Tibial nerve (tissue), 4 donors: ENCODE measurements at regions not wholly inside any gene's neighbourhood (a gene's known extent, or its start where the extent isn't known, plus 50 kb on each side); places are given as distances from the start of the nearest gene placed in this dataset.

ENCODE experiments used
- EP300 ChIP-seq, 2 donors: sonication (generic); formaldehyde crosslinking; IDR thresholded peaks; one replicate each; pipeline ENCODE4 v1.6.1; 2017; ENCODE audit warnings: antibody characterized with exemption in 2 of 2, mild to moderate bottlenecking in 1 of 2
- POLR2A ChIP-seq, 2 donors: fragments of 450-650 bp; IDR thresholded peaks; one replicate each; pipeline ENCODE4 v1.6.1; 2017; ENCODE audit warnings: antibody characterized with exemption in 2 of 2, mild to moderate bottlenecking in 2 of 2, moderate library complexity in 2 of 2
- TF ChIP-seq, protein P1 (sequence below), 5 experiments: fragments of 200-600 bp in 3 of 5; fragments of 450-650 bp in 2 of 5; sonication (generic) in 3 of 5; IDR thresholded peaks; one replicate each; pipeline ENCODE4 v1.5.1; 2016 to 2019; ENCODE audit warnings: antibody characterized with exemption in 5 of 5, mild to moderate bottlenecking in 3 of 5, moderate library complexity in 2 of 5

- TF ChIP-seq, protein P1, sequence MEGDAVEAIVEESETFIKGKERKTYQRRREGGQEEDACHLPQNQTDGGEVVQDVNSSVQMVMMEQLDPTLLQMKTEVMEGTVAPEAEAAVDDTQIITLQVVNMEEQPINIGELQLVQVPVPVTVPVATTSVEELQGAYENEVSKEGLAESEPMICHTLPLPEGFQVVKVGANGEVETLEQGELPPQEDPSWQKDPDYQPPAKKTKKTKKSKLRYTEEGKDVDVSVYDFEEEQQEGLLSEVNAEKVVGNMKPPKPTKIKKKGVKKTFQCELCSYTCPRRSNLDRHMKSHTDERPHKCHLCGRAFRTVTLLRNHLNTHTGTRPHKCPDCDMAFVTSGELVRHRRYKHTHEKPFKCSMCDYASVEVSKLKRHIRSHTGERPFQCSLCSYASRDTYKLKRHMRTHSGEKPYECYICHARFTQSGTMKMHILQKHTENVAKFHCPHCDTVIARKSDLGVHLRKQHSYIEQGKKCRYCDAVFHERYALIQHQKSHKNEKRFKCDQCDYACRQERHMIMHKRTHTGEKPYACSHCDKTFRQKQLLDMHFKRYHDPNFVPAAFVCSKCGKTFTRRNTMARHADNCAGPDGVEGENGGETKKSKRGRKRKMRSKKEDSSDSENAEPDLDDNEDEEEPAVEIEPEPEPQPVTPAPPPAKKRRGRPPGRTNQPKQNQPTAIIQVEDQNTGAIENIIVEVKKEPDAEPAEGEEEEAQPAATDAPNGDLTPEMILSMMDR (IDR thresholded peaks at IDR 0.05), result no peak
- TF ChIP-seq EP300 (IDR thresholded peaks at IDR 0.05) (no peak), POLR2A (IDR thresholded peaks at IDR 0.05) (no peak)
These were observed 90.8 kb upstream of the CMC1 start for GRCh38 chr3:28150465-28151206.
